ENCODE measurements at regions not wholly inside any gene's neighbourhood (a gene's known extent, or its start where the extent isn't known, plus 50 kb on each side); places are given as distances from the start of the nearest gene placed in this dataset.

DNA sequence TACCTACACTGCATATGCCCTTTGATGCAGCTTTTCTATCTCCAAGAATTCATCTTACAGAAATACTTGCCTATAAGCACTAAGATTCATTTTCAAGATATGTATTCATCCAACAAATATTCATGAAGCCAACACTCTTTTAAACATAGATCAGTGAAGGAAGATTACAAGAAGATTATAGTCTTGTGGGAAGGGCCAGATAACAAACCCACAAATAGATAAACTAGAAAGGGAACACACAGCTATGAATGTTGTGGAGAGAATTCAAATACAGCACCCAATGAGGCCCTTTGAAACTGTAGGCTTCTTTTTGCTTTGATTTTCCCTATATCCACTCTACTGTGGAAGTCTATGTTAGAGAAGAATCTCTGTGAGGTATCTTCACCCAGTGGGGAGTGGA, 186.7 kb upstream of the RBMS1 start:
- no peak for TF ChIP-seq CTCF (IDR thresholded peaks at IDR 0.05)
- TF ChIP-seq EP300 (IDR thresholded peaks at IDR 0.05) = no peak
